Peyer's patch (tissue), 4 donors: ENCODE measurements at regions not wholly inside any gene's neighbourhood (a gene's known extent, or its start where the extent isn't known, plus 50 kb on each side); places are given as distances from the start of the nearest gene placed in this dataset.
A peak's percentile ranks its signal among the peaks of the same experiment; 100 is the strongest.

Experiments
- DNase-seq, 3 donors: peaks; one replicate each; pipeline ENCODE4 v3.0.0-alpha.2; 2017 to 2019
- H3K27ac ChIP-seq, 4 donors: fragments of 200-600 bp; sonication (generic); one replicate each; pipeline ENCODE4 v1.5.1; 2016 to 2019
- H3K27me3 ChIP-seq, 2 donors: fragments of 200-600 bp; sonication (generic); one replicate each; pipeline ENCODE4 v1.5.1; 2019
- H3K36me3 ChIP-seq, 3 donors: fragments of 200-600 bp; sonication (generic); one replicate each; pipeline ENCODE4 v1.5.1; 2016 to 2019
- H3K4me1 ChIP-seq, 4 donors: fragments of 200-600 bp; sonication (generic); one replicate each; pipeline ENCODE4 v1.5.1; 2016 to 2019
- H3K4me3 ChIP-seq, 4 donors: fragments of 200-600 bp; sonication (generic); 1 replicate in 3 of 4; 2 replicates in 1 of 4; pipeline ENCODE4 v1.5.1; 2016 to 2019; ENCODE audit warnings: mild to moderate bottlenecking in 1 of 4
- H3K9me3 ChIP-seq, 4 donors: fragments of 200-600 bp; sonication (generic); one replicate each; pipeline ENCODE4 v1.5.1; 2016 to 2019; ENCODE audit warnings: mild to moderate bottlenecking in 1 of 4
- CTCF ChIP-seq, 6 experiments: fragments of 450-650 bp in 4 of 6; fragments of 200-600 bp in 2 of 6; sonication (generic) in 1 of 6; IDR thresholded peaks; one replicate each; pipeline ENCODE4 v1.5.1; 2017 to 2019; ENCODE audit warnings: antibody characterized with exemption in 6 of 6, mild to moderate bottlenecking in 3 of 6, moderate library complexity in 1 of 6
- POLR2A ChIP-seq, 2 donors: fragments of 450-650 bp; IDR thresholded peaks; one replicate each; pipeline ENCODE4 v1.5.1; 2017; ENCODE audit warnings: antibody characterized with exemption in 2 of 2, mild to moderate bottlenecking in 2 of 2, moderate library complexity in 2 of 2

GRCh38 chr3:182728238-182728637, 65.1 kb upstream of the ATP11B start:
- H3K27me3 ChIP-seq = no peaks in the 10 kb centered on the region
- no peak overlapping the region for H3K4me3 ChIP-seq
- no peaks in the 10 kb centered on the region for H3K36me3 ChIP-seq
- DNase-seq = no peak
- no peaks in the 10 kb centered on the region for H3K9me3 ChIP-seq
- no peak overlapping the region for H3K27ac ChIP-seq
- TF ChIP-seq CTCF (IDR thresholded peaks at IDR 0.05) = no peak
- no peak for TF ChIP-seq POLR2A (IDR thresholded peaks at IDR 0.05)
- H3K4me1 ChIP-seq = no peaks in the 10 kb centered on the region

- Histone ChIP-seq H3K27me3 (no peaks in the 10 kb centered on the region), H3K9me3 (no peaks in the 10 kb centered on the region), H3K4me1 (no peaks in the 10 kb centered on the region), H3K4me3 (peak overlapping the region in 1 of 4 donors; percentile 11), H3K36me3 (no peaks in the 10 kb centered on the region), H3K27ac (peak overlapping the region in 1 of 4 donors; percentile 33)
- peak in 1 of 3 donors; percentile 16 for DNase-seq
- TF ChIP-seq POLR2A (IDR thresholded peaks at IDR 0.05) = no peak
- TF ChIP-seq CTCF (IDR thresholded peaks at IDR 0.05) = no peak
Observed at GRCh38 chr3:182729903-182730674, 63.2 kb upstream of the ATP11B start.

GRCh38 chr3:182730675-182731042, 62.6 kb upstream of the ATP11B start:
- TF ChIP-seq CTCF (IDR thresholded peaks at IDR 0.05) (no peak), POLR2A (IDR thresholded peaks at IDR 0.05) (no peak)
- H3K9me3 ChIP-seq = no peaks in the 10 kb centered on the region
- DNase-seq = no peak
- H3K27me3 ChIP-seq = no peaks in the 10 kb centered on the region
- no peaks in the 10 kb centered on the region for H3K36me3 ChIP-seq
- H3K4me3 ChIP-seq = peak overlapping the region in 1 of 4 donors; percentile 11
- H3K27ac ChIP-seq = peak overlapping the region in 1 of 4 donors; percentile 33
- H3K4me1 ChIP-seq = no peaks in the 10 kb centered on the region

GRCh38 chr3:182731764-182732163, 61.5 kb upstream of the ATP11B start:
- no peaks in the 10 kb centered on the region for H3K27me3 ChIP-seq
- no peak for DNase-seq
- H3K36me3 ChIP-seq = no peaks in the 10 kb centered on the region
- no peak for TF ChIP-seq POLR2A (IDR thresholded peaks at IDR 0.05)
- TF ChIP-seq CTCF (IDR thresholded peaks at IDR 0.05) = no peak
- no peaks in the 10 kb centered on the region for H3K9me3 ChIP-seq
- no peaks in the 10 kb centered on the region for H3K4me1 ChIP-seq
- H3K4me3 ChIP-seq = no peak overlapping the region
- no peak overlapping the region for H3K27ac ChIP-seq

GRCh38 chr3:182732232-182733015, 60.9 kb upstream of the ATP11B start:
- TF ChIP-seq CTCF (IDR thresholded peaks at IDR 0.05) (no peak), POLR2A (IDR thresholded peaks at IDR 0.05) (no peak)
- H3K9me3 ChIP-seq = no peaks in the 10 kb centered on the region
- H3K4me1 ChIP-seq = no peaks in the 10 kb centered on the region
- no peak overlapping the region for H3K4me3 ChIP-seq
- no peak for DNase-seq
- H3K27me3 ChIP-seq = no peaks in the 10 kb centered on the region
- H3K36me3 ChIP-seq = no peaks in the 10 kb centered on the region
- no peak overlapping the region for H3K27ac ChIP-seq
